ENCODE measurements at regions not wholly inside any gene's neighbourhood (a gene's known extent, or its start where the extent isn't known, plus 50 kb on each side); places are given as distances from the start of the nearest gene placed in this dataset.

GRCh38 chr13:99895444-99896368 lies 75.9 kb downstream of the ZIC5 start:
- Histone ChIP-seq H3K36me3 (ENCODE audit: control insufficient read depth, insufficient read depth, low read length) (no peaks in the 10 kb centered on the region), H3K27me3 (replicated peaks; ENCODE audit: control insufficient read depth, insufficient read depth, low read length) (no peaks in the 10 kb centered on the region), H3K9me3 (no peaks in the 10 kb centered on the region), H3K4me3 (ENCODE audit: low read depth, low read length) (no peak overlapping the region), H3K4me1 (no peaks in the 10 kb centered on the region)
- intact Hi-C loops (cut with micrococcal nuclease; ENCODE audit: unreplicated experiment): no loop called here
- no peak for TF ChIP-seq CTCF (IDR thresholded peaks at IDR 0.05; ENCODE audit: insufficient read depth in 1 of 2, low read depth in 1 of 2, low read length in 1 of 2, severe bottlenecking in 1 of 2, unreplicated experiment in 1 of 2)
- no peak overlapping the region for H3K4me3 Mint-ChIP-seq (ENCODE audit: unreplicated experiment)
- no peak overlapping the region for H3K27ac Mint-ChIP-seq (ENCODE audit: unreplicated experiment)
- no peaks in the 10 kb centered on the region for H3K36me3 Mint-ChIP-seq (ENCODE audit: insufficient read depth, unreplicated experiment)
- no peaks in the 10 kb centered on the region for H3K9me3 Mint-ChIP-seq (ENCODE audit: unreplicated experiment)
- H3K27me3 Mint-ChIP-seq (ENCODE audit: insufficient read depth, unreplicated experiment): peaks cover 3% of the 10 kb centered on the region
- no peak for DNase-seq
- BruUV-seq (replicated peaks): no TSS peak
- H3K4me1 Mint-ChIP-seq (ENCODE audit: low read depth, unreplicated experiment): no peaks in the 10 kb centered on the region
- CTCF ChIA-PET: no interaction called here
- POLR2A ChIA-PET: no interaction called here

- CTCF ChIA-PET: no interaction called here
- no peak for TF ChIP-seq CTCF (IDR thresholded peaks at IDR 0.05; ENCODE audit: insufficient read depth in 1 of 2, low read depth in 1 of 2, low read length in 1 of 2, severe bottlenecking in 1 of 2, unreplicated experiment in 1 of 2)
- no peak overlapping the region for H3K27ac Mint-ChIP-seq (ENCODE audit: unreplicated experiment)
- H3K4me3 ChIP-seq (ENCODE audit: low read depth, low read length): no peak overlapping the region
- H3K9me3 ChIP-seq: no peaks in the 10 kb centered on the region
- no peaks in the 10 kb centered on the region for H3K36me3 ChIP-seq (ENCODE audit: control insufficient read depth, insufficient read depth, low read length)
- H3K27me3 Mint-ChIP-seq (ENCODE audit: insufficient read depth, unreplicated experiment): peaks cover 3% of the 10 kb centered on the region
- H3K4me3 Mint-ChIP-seq (ENCODE audit: unreplicated experiment): no peak overlapping the region
- no peaks in the 10 kb centered on the region for H3K27me3 ChIP-seq (replicated peaks; ENCODE audit: control insufficient read depth, insufficient read depth, low read length)
- H3K4me1 ChIP-seq: no peaks in the 10 kb centered on the region
- POLR2A ChIA-PET: no interaction called here
- intact Hi-C loops (cut with micrococcal nuclease; ENCODE audit: unreplicated experiment): no loop called here
- DNase-seq: no peak
- H3K9me3 Mint-ChIP-seq (ENCODE audit: unreplicated experiment): no peaks in the 10 kb centered on the region
- no peaks in the 10 kb centered on the region for H3K4me1 Mint-ChIP-seq (ENCODE audit: low read depth, unreplicated experiment)
- H3K36me3 Mint-ChIP-seq (ENCODE audit: insufficient read depth, unreplicated experiment): no peaks in the 10 kb centered on the region
- no TSS peak for BruUV-seq (replicated peaks)
Observed at GRCh38 chr13:99894840-99895443, 76.6 kb downstream of the ZIC5 start.

- H3K4me1 Mint-ChIP-seq (ENCODE audit: low read depth, unreplicated experiment): no peaks in the 10 kb centered on the region
- DNase-seq: no peak
- H3K27me3 ChIP-seq (replicated peaks; ENCODE audit: control insufficient read depth, insufficient read depth, low read length): no peaks in the 10 kb centered on the region
Observed at GRCh38 chr13:99894105-99894839, 77.3 kb downstream of the ZIC5 start.

More at GRCh38 chr13:99894105-99894839, 77.3 kb downstream of the ZIC5 start:
- peaks cover 3% of the 10 kb centered on the region for H3K27me3 Mint-ChIP-seq (ENCODE audit: insufficient read depth, unreplicated experiment)
- ChIA-PET POLR2A (no interaction called here), CTCF (no interaction called here)
- H3K9me3 Mint-ChIP-seq (ENCODE audit: unreplicated experiment): no peaks in the 10 kb centered on the region
- H3K27ac Mint-ChIP-seq (ENCODE audit: unreplicated experiment): no peak overlapping the region
- intact Hi-C loops (cut with micrococcal nuclease; ENCODE audit: unreplicated experiment): no loop called here
- H3K36me3 ChIP-seq (ENCODE audit: control insufficient read depth, insufficient read depth, low read length): no peaks in the 10 kb centered on the region
- H3K36me3 Mint-ChIP-seq (ENCODE audit: insufficient read depth, unreplicated experiment): no peaks in the 10 kb centered on the region
- no TSS peak for BruUV-seq (replicated peaks)
- TF ChIP-seq CTCF (IDR thresholded peaks at IDR 0.05; ENCODE audit: insufficient read depth in 1 of 2, low read depth in 1 of 2, low read length in 1 of 2, severe bottlenecking in 1 of 2, unreplicated experiment in 1 of 2): no peak
- H3K4me1 ChIP-seq: no peaks in the 10 kb centered on the region
- H3K4me3 ChIP-seq (ENCODE audit: low read depth, low read length): no peak overlapping the region
- no peaks in the 10 kb centered on the region for H3K9me3 ChIP-seq
- H3K4me3 Mint-ChIP-seq (ENCODE audit: unreplicated experiment): no peak overlapping the region
